Effector CD8-positive, alpha-beta T cell (primary cell): ENCODE measurements at regions not wholly inside any gene's neighbourhood (a gene's known extent, or its start where the extent isn't known, plus 50 kb on each side); places are given as distances from the start of the nearest gene placed in this dataset.

Experiments
- DNase-seq: peaks from one replicate; lab custom pipeline; 2025; lab: John Stamatoyannopoulos, UW

DNA sequence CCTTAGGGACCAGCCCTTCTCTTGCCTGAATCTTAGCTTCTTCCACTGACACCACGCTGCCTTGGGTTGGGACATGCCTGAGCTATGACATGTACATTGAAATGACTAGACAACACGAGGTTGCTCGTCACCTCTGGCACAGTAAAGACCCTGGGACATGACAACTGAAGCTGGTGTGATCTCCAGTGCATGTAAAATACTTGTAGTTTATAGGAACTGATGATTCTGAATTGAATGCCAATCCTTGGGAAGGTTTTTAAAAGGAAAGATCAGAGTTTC lies 100.7 kb upstream of the PGRMC2 start:
- DNase-seq, result no peak

DNA sequence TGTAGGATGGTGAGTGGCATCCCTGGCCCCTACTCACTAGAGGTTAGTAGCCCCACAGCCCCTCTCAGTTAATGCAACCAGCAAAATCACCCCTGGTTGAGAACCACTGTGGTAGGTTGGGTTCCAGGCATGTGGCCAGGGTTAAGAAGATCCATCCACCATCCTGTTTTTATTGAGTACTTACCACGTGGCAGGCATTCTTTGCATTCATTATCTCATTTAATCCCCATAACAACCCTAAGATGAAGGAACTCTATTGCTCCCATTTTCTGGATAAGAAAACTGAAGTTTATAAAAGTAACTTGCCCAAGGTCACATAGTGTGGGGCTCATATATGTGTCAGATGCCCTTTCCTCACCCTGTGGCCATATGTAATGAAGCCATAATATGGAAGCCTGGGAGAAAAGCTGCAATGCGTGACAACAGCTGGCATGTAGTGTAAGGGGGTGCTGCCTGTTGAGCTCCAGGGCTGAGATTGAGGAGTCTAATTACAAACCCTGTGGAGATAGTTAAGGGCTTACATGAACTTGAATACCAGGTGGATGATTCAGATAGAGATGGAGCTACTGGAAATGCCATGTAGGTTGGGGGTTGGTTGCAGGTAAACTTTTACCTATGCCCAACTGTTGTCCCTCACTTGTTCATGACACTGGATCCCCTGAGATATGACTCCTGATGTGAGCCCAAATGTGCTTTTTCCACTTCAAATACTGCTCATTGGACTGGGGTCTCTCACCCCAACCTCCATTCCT lies 100.2 kb upstream of the PGRMC2 start:
- no peak for DNase-seq

DNA sequence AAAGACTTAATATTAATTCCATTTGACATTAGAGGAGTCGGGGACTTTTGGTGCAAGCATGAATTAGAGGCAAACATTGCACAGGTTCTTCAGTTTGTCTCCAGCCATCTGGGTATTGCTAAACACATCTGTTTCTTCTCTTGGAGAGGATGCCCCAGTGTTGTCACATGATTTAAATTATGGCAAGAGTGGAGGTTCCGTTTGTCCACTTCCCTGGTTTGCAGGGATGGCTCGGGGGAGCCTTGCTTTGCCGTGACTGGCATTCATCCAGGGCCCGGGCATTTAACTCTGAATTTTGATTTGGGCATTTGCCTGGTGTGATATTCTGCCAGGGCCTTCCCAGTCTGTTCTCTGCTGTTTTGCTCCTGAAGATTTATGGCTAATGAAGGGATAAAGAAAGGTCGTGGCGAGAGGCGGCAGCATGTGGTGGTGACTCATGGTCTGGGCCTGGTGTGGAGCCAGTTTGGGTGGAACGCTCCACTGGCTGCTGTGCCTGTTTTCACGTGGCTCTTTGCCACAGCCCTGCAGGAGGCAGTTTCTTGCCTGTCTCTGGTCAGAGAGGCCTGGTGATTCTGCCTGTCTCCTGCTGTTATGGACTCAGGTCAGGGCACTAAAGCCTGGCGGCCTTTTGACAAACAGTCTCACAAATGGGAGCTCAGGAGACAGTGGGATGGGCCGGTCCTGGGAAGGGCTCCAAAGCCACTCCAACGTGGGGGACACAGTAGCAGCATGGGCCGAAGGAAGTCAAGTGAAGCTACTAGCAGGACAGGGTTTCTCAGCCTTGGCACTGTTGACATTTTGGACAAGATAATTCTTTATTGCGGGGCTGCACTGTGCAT lies 99.4 kb upstream of the PGRMC2 start:
- no peak for DNase-seq

DNA sequence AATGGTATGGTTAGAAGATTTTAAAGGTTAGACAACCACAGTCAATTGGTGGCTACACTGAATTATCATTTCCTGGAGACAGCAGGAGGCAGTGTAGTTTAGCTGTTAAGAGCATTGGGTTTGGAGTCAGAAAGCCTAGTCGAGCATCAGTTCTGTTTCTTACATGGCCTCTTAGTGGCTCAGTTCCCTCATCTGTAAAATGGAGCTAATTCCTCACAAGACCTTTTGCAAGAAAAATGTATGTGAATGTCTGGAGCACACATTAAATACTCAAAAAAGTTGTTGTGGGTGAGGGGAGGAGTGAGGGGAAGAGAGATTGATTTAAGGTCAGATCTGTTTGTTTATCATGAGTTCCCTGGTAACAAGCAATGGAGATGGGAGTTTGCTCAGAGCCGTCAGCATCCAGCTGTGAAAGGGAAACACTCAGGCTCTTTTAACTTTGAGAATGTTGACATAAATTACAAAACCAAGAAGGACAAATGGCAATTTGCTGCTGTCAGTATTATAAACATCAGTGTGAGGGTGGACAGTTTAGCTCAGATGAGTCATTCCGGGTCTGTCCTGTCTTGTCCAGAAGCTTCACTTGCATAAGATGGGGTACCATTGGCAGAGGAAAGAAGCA lies 98.2 kb upstream of the PGRMC2 start:
- DNase-seq, result no peak

DNA sequence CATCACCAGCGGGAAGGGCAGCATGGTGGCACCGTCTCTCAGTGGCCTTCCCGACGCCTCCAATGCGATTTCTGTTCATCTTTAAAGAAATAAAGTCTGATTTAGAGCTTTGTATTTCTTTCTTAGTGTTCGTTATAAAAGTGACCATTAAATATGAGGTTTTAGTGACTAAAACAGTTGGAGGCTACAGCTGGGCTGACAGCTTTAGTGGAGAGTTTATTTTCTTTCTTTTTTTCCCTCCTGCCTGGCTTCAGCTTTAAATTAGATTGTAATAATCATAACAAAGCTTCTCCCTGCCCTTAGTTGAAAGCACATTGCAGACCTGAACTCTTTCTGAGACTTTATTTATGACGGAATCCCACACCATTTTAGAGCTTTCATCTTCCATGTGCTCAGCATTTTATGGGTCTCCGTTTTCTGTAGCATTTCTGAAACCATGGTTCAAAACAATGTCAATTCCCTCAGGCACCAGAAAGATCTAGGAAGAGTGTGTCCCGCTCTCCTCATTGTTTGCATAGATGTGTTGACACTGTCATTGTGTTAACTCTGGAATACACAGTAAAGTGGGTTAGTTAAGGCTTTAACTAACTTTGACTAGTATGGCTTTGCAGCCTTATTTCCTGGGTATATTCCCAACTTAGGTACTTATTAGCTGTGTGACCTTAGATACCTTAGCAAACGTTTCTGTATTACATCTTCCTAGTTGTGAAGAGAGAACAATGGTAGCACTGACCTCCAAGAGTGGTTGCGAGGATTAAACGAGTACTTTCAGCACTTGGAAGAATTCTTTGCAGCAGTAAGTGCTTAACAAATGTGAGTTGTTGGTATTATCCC lies 97.4 kb upstream of the PGRMC2 start:
- no peak for DNase-seq

DNA sequence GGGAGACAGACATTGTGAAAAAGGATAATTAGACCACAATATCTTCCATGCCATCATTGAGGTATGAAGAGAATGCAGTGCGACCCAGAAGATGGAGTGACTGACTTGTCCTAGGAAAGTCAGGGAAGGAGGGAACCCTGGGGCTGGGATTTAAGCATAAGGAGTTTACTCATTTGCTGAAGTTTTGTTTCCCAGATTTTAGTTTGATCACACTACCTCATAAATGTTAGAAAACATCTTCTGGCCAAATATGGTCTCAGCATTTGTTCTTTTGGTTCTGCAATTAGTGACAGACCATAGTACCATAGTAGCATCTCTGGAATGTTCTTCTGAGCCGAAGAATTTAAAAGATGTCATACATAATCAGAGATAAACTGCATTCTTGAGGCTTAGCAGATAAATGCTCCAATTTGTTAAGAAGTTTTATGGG lies 96.5 kb upstream of the PGRMC2 start:
- DNase-seq, result no peak

DNA sequence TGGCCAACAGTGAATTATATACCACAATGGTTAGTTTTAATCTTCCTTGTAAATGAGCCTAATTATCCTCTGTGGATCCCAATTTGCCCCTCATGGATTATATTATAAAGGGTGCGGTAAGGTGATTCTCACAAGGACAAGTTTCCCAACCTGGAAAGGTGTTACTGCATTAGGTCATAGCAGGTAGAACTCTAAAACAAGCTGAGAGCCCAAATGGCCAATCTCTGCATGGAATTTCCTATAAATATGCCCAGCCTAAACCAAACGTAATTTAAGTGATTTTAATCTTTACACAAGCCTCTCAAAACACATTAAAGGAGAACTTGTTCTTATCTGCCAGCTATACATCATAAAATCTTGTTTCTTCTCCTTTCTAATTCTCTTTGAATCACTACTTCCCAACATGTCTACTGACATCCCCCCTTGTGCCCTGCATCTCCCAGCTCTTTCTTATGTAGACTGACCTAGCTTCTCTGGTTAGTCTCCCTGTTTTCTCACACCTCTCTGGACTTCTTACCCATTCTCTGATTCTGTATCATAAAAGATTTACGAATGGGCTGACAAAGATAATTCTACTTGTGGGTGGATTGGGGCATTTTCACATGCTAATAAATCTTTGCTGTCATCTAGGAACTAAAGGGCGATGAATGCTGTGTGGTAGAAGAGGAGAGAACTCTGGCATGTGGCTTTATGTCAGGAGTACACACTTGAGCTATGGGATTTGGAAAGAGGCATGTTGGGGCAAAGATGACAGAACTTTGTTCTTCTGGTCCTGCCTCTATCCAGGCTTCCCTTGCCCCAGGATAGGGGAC lies 94.3 kb upstream of the PGRMC2 start:
- DNase-seq, result no peak

DNA sequence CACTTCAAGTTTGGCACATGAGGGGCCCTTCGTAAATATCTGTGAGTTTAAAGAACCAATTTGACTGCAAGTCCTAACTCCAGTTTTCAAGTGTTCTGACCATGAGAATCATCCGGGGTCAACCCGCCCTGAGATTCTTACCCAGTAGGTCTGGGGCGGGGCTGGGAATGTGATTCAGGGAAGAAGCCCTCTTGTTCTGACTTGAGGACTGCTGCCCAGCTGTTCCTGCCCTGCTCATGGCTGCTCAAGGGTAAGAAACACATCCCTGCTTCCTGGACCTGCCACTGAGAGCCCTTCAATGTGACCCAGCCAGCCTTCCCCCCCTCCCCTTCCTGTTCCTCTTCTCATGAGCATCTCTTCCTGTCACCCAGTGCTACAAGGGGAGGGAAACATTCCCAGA lies 92.7 kb upstream of the PGRMC2 start:
- no peak for DNase-seq

DNA sequence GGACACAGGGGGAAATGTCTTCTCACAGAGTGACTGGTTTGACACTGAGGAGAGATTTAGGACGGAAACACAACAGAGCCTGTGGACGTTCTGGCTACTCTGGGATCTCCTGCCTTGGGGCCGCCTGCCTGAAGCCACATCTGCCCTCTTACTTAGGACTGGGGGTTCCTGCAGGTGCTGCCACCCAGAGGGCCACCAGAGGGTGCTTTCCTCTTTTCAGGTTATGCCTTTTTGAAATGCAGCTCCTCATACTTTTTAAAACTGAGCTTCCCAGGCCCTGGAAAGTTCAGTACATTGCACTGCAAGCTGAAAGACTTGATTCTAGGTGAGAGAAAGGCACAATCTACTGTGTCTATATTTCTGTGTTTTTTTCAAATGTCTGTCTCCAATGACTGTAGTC lies 92.2 kb upstream of the PGRMC2 start:
- no peak for DNase-seq

DNA sequence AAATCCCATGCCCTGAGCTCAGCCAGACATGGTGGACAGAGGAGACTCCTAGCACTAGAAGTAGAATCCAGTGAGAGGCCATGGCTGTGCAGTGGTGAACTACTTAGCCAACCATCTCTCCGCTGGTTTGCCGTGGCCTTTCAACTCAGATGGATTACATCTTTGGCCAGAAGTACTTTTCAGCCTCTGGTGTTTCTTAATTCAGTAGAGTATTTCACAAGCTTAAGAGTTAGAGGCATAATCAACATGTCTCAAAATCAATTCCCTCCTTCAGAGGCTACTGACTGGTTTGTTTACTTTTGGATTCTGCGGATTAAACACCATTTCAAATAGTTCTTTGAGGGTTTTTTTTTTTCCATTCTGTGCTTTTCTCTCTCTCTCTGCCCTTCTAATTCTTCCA lies 91.1 kb upstream of the PGRMC2 start:
- no peak for DNase-seq

DNA sequence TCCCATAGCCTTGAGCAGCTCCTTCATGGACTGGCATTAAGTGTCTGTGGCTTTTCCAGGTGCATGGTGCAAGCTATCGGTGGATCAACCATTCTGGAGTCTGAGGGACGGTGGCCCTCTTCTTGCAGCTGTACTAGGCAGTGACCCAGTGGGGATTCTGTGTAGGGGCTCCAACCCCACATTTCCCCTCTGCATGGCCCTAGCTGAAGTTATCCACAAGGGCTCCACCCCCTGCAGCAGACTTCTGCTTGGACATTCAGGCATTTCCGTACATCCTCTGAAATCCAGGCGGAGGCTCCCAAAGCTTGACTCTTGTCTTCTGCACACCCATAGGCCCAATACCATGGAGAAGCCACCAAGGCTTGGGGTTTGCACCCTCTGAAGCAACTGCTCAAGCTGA lies 89.3 kb upstream of the PGRMC2 start:
- no peak for DNase-seq

DNA sequence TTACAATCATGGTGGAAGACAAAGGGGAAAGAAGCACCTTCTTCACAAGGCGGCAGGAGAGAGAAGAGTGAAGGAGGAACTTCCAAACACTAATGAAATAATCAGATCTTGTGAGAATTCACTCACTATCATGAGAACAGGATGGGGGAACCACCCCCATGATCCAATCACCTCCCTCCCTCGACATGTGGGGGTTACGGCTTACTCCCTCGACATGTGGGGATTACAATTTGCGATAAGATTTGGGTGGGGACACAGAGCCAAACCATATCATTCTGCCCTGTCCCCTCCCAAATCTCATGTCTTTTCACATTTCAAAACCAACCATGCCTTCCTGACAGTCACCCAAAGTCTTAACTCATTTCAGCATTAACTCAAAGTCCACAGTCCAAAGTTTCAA lies 88.7 kb upstream of the PGRMC2 start:
- no peak for DNase-seq

DNA sequence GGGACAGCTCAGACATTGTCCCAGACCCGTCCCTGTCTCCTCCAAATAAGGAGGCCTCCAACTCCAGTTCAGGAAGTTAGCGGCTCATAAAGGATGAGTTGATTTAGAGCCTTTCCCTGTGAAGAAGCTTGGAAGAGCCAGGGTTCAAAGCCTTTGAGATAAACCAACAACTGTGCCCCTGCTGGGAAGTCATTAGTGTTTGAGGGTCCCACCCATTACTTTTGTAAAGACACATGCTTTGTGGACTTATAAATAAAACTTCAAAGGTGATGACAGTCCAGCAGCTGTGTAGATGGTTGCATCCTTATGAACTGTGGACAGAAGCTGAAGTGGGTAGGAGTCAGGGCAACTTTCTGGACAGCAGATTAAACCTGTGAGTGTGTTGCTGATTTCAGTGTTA lies 86.0 kb upstream of the PGRMC2 start:
- DNase-seq, result no peak

DNA sequence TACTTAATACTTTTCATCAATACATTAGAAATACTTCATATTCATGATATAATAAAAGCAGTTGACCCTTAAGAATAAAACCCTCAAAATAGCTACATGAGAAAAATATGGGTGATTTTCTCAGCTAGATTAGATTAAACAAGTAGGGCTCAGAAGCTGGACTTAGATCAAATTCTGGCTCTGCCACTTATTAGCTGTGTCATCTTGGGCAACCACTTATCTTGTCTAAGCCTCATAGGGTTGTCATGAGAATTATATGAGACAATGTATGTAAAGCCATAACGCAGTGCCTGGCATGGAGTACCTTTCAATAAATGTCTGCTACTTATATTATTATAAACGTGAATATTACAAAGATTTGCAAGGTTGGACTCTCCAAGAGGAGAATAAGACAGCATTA lies 84.3 kb upstream of the PGRMC2 start:
- no peak for DNase-seq

DNA sequence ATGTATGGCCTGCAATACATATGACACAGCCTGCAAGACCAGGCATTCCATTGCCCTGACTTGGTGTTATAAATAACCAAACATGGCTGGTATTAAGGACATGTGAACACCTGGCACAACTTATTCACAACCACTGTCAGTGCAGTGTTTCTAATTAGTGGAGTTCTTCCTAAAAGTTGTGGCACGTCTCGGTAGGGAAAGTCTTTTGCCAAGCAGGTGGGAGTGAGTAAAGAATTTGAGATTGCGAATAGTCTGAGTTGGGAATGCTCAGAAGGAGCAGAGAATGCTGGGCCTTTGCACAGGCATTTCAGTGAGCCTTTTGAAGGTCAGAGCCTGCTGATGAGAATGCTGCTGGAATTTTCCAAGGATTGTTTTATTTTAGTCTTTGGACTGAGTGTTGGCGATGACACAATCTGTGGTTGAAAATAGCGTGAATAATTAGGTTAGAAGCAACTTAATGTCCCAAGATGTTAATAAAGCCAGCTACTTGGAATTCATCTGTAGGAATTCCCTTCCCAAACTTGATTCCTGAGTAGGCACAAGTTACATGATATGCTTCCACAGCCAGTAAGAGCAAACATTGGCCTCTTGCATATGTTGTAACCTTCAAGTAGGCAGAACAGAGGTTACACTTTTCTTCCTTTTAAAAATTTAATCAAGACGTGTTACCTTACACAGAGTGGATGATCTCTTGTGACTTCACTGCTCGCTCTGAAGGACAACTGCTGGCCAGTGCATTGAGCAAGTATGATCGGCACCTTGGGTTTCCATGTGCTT lies 83.6 kb upstream of the PGRMC2 start:
- DNase-seq, result no peak

DNA sequence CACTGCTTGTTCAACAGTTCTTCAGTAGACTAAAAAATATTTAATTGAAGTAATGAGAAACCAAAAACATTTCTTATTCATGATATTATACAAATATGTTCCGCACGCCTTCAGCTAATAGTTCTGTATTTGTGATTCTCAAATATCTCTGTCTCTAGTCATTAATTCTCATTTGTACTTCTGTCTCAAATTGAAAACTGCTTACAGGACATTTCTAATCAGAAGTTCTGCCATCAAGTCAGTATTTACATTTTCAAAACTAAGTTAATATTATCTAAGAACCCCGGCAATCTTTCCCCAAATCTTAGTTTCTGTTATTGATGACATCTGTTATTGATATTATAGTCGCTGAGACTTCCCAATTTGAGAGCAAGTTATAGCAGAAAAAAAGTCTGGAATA lies 78.6 kb upstream of the PGRMC2 start:
- no peak for DNase-seq

DNA sequence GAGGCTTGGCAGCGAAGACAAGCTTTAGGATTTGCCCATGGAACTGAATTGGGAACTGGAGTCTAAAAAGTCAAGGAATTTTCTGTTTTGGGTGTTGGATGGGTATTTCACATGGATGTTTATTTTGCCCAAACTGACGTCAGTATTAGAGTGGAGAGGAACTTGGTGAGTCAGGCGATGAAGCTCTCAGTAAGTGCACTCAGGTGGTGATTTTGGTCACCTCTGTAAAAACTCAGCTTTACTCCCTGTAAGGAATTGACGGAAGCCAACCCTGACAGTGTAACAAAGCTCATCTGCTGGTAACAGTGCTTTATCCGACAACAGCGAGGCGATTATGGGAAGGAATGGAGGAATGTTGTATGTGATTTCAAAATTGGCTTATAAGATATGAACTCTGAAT lies 77.0 kb upstream of the PGRMC2 start:
- no peak for DNase-seq

DNA sequence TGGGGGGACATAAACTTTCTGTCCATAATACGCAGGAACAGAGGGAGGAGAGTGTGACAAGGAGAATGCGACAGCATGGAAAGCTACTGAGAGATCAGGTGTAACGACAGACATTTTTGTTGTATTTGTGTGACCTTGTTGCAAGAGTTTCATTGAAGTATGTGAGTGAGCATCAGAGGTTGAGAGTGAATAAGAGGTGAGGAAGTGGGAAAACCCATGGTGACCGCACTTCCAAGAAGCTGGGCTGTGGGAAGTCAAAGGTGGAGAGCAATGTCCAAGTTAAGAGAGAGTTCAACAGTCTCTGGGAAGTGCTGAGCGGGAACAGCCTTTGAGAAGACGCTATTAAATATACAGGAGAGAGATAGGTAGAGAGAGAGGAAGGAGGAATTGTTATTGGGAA lies 76.4 kb upstream of the PGRMC2 start:
- DNase-seq, result no peak

DNA sequence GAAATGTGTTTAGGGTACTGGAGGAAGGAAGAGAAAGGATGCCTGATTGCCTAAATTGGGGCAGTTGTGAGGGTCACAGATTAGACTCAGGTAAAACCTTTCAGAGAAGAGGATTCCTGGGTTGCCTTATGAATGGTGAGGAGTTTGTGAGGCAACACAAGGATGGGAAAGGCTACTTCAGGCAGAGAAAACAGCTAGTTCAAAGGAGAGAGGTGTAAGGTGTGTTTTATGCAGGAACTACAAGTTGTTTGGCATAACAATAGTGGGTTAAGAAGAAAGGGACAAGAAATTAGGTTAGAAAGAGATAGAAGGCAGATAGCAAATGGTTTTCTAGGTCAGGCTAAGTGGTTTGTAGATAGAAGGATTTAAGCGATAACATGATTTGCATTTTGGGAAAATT lies 75.1 kb upstream of the PGRMC2 start:
- no peak for DNase-seq

DNA sequence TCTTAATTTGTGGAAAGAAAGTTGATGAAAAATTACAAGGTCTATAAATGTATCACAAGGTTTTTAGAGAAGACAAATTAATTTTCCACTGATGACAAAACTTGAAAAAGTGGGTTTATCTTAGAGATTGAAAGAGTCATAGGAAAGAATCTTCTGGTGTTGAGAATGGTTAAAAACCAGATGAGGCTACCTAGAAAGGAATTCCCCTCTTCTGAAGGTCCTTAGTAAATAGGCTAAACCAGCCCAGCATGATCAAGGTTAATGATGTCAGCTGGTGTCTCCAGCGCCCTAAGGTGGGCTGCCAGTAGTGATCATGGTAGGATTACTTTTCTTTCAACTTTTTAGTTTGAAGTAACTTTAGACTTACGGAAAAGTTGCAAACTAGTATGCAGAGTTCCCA lies 71.8 kb upstream of the PGRMC2 start:
- no peak for DNase-seq

DNA sequence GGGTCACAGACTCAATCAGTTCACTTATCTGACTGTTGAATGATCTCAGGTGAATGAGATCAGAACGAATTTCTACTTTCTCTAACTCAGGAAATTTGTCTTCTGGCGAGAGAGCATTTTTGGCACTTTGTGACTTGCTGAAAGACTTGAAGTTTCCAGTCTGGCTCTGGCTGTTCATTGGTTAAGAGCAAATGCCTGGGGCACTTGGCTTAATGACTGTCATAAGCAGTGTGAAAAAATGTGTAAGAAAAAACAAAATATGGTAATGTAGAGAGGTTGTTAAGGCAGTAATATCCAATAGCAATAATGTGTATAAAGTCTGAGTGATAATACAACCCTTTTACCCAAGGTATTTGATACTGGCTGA lies 71.3 kb upstream of the PGRMC2 start:
- DNase-seq, result no peak
